CD4-positive, alpha-beta T cell (primary cell): ENCODE measurements at regions not wholly inside any gene's neighbourhood (a gene's known extent, or its start where the extent isn't known, plus 50 kb on each side); places are given as distances from the start of the nearest gene placed in this dataset.

Source experiments
- ATAC-seq: fragments of 200-7000 bp; cut with Tn5 transposase; one replicate; pipeline ENCODE4 v1.10.0; 2022; ENCODE audit warnings: mild to moderate bottlenecking; ENCODE audit not compliant: poor library complexity
- CTCF ChIA-PET: fragments of 350-600 bp; sonication (Branson Sonifier 250); formaldehyde crosslinking; loops from one replicate; lab custom pipeline; 2021; ENCODE audit warnings: antibody characterized with exemption, inconsistent platforms; lab: Charles Lee
- POLR2A ChIA-PET: fragments of 350-600 bp; sonication (Branson Sonifier 250); formaldehyde crosslinking; loops from one replicate; lab custom pipeline; 2021; ENCODE audit warnings: antibody characterized with exemption, inconsistent platforms; lab: Charles Lee
- DNase-seq, 14 experiments: peaks; one replicate each; pipeline ENCODE4 v3.0.0-alpha.2; 2013 to 2020; ENCODE audit warnings: mixed read lengths in 2 of 14
- H3K27ac ChIP-seq, 2 donors: one replicate each; pipeline versions ENCODE4 v1.5.1 to v1.7.0; 2013; ENCODE audit warnings: low read length in 2 of 2, low read depth in 1 of 2, mild to moderate bottlenecking in 1 of 2
- H3K27me3 ChIP-seq, 2 experiments: 1 replicate in 1 of 2; 2 replicates in 1 of 2; pipeline versions ENCODE4 v1.6.1 to v1.7.0; 2013; ENCODE audit warnings: low read length in 2 of 2, control low read depth in 1 of 2, mild to moderate bottlenecking in 1 of 2, moderate library complexity in 1 of 2; ENCODE audit not compliant: insufficient read depth in 2 of 2, control insufficient read depth in 1 of 2
- H3K36me3 ChIP-seq: one replicate; pipeline ENCODE4 v1.6.1; 2013; ENCODE audit warnings: low read length, control low read depth; ENCODE audit not compliant: insufficient read depth
- H3K4me1 ChIP-seq: one replicate; pipeline ENCODE4 v1.6.1; 2013; ENCODE audit warnings: low read length, control low read depth; ENCODE audit not compliant: insufficient read depth
- H3K4me3 ChIP-seq: one replicate; pipeline ENCODE4 v1.5.1; 2013; ENCODE audit warnings: mild to moderate bottlenecking, low read length, moderate library complexity
- H3K9me3 ChIP-seq, 2 experiments: 1 replicate in 1 of 2; 2 replicates in 1 of 2; pipeline versions ENCODE4 v1.6.1 to v1.7.0; 2013; ENCODE audit warnings: low read length in 2 of 2, mild to moderate bottlenecking in 2 of 2, control low read depth in 1 of 2, moderate library complexity in 1 of 2; ENCODE audit not compliant: control insufficient read depth in 1 of 2, insufficient read depth in 1 of 2
- H3K27ac Mint-ChIP-seq: one replicate; pipeline ENCODE4 v1.8.0; 2020; ENCODE audit warnings: mixed read lengths
- H3K27me3 Mint-ChIP-seq: one replicate; pipeline ENCODE4 v1.8.0; 2021; ENCODE audit warnings: mixed read lengths
- H3K36me3 Mint-ChIP-seq: one replicate; pipeline ENCODE4 v1.8.0; 2021; ENCODE audit warnings: low read depth, mixed read lengths
- H3K4me1 Mint-ChIP-seq: one replicate; pipeline ENCODE4 v1.8.0; 2021; ENCODE audit warnings: low read depth, mixed read lengths
- H3K4me3 Mint-ChIP-seq: one replicate; pipeline ENCODE4 v1.8.0; 2020; ENCODE audit warnings: mild to moderate bottlenecking, mixed read lengths
- H3K9me3 Mint-ChIP-seq: one replicate; pipeline ENCODE4 v1.8.0; 2020; ENCODE audit warnings: mixed read lengths
- intact Hi-C, 2 experiments: fragments of 100-400 bp; cut with DNase I in 1 of 2; cut with micrococcal nuclease in 1 of 2; formaldehyde crosslinking; loops; one replicate each; pipeline versions ENCODE4 v1.15.1 to v1.9.0; 2023 to 2025; cut with DNase I, micrococcal nuclease
- TF ChIP-seq, protein P1 (sequence below): fragments of 200-600 bp; IDR thresholded peaks from one replicate; pipeline ENCODE4 v1.8.0; 2022; ENCODE audit warnings: antibody characterized with exemption, mild to moderate bottlenecking

- no peaks in the 10 kb centered on the region for H3K36me3 ChIP-seq
- H3K27ac ChIP-seq, result no peak overlapping the region
- no peak for ATAC-seq
- H3K9me3 Mint-ChIP-seq, result no peaks in the 10 kb centered on the region
- POLR2A ChIA-PET, result no interaction called here
- no peak overlapping the region for H3K27ac Mint-ChIP-seq
- DNase-seq, result no peak
- H3K27me3 ChIP-seq, result no peaks in the 10 kb centered on the region
- no peak overlapping the region for H3K4me3 Mint-ChIP-seq
- H3K27me3 Mint-ChIP-seq, result peaks cover 18% of the 10 kb centered on the region
- H3K4me1 Mint-ChIP-seq, result no peaks in the 10 kb centered on the region
- intact Hi-C loops, result no loop called here
- no peak overlapping the region for H3K4me3 ChIP-seq
- H3K9me3 ChIP-seq, result no peaks in the 10 kb centered on the region
- no peaks in the 10 kb centered on the region for H3K4me1 ChIP-seq
- TF ChIP-seq, protein P1, sequence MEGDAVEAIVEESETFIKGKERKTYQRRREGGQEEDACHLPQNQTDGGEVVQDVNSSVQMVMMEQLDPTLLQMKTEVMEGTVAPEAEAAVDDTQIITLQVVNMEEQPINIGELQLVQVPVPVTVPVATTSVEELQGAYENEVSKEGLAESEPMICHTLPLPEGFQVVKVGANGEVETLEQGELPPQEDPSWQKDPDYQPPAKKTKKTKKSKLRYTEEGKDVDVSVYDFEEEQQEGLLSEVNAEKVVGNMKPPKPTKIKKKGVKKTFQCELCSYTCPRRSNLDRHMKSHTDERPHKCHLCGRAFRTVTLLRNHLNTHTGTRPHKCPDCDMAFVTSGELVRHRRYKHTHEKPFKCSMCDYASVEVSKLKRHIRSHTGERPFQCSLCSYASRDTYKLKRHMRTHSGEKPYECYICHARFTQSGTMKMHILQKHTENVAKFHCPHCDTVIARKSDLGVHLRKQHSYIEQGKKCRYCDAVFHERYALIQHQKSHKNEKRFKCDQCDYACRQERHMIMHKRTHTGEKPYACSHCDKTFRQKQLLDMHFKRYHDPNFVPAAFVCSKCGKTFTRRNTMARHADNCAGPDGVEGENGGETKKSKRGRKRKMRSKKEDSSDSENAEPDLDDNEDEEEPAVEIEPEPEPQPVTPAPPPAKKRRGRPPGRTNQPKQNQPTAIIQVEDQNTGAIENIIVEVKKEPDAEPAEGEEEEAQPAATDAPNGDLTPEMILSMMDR, result no peak
- no peaks in the 10 kb centered on the region for H3K36me3 Mint-ChIP-seq
- CTCF ChIA-PET, result no interaction called here
Measured at GRCh38 chr3:66142079-66142478, 78.7 kb upstream of the SLC25A26 start.

DNA sequence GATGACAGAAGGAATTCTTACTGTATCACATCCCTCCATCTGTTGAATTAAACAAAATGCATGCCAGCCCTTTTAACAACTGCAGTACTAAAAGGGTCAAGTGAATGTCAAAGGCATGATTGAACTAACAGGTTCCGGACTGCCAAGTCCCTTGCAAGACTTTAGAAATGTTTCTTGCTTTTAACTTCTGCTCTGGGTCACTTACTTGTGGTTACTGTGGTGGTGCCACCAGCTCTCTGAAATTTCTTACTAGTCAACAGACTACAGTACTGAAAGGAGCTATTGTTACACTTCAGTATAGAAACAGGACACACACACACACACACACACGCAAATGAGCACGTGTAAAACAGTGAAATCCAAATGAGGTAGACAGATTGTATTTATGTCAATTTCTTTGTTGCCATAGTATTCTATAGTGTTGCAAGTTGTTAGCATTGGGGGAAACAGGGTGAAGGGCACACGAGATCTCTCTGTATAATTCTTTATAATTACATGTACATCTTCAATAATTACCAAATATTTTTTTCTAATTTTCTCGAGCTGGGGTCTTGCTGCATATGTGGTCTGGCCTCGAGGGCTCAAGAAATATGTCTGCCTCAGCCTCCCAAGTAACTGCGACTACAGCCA is 79.9 kb upstream of the SLC25A26 start:
- Mint-ChIP-seq H3K27me3 (peaks cover 18% of the 10 kb centered on the region), H3K36me3 (no peaks in the 10 kb centered on the region), H3K27ac (no peak overlapping the region), H3K4me3 (no peak overlapping the region), H3K9me3 (no peaks in the 10 kb centered on the region), H3K4me1 (no peaks in the 10 kb centered on the region)
- no peak overlapping the region for H3K27ac ChIP-seq
- no peak for DNase-seq
- H3K4me1 ChIP-seq, result no peaks in the 10 kb centered on the region
- no peaks in the 10 kb centered on the region for H3K9me3 ChIP-seq
- H3K36me3 ChIP-seq, result no peaks in the 10 kb centered on the region
- ATAC-seq, result no peak
- intact Hi-C loops, result no loop called here
- POLR2A ChIA-PET, result no interaction called here
- H3K4me3 ChIP-seq, result no peak overlapping the region
- H3K27me3 ChIP-seq, result no peaks in the 10 kb centered on the region
- CTCF ChIA-PET, result no interaction called here
- TF ChIP-seq, protein P1, result no peak

GRCh38 chr3:66140106-66140505 is 80.7 kb upstream of the SLC25A26 start:
- H3K27ac Mint-ChIP-seq, result no peak overlapping the region
- no peak for DNase-seq
- intact Hi-C loops, result no loop called here
- H3K27me3 Mint-ChIP-seq, result peaks cover 18% of the 10 kb centered on the region
- TF ChIP-seq, protein P1, result no peak
- Histone ChIP-seq H3K27ac (no peak overlapping the region), H3K9me3 (no peaks in the 10 kb centered on the region), H3K27me3 (no peaks in the 10 kb centered on the region), H3K36me3 (no peaks in the 10 kb centered on the region), H3K4me3 (no peak overlapping the region), H3K4me1 (no peaks in the 10 kb centered on the region)
- ChIA-PET POLR2A (no interaction called here), CTCF (no interaction called here)
- no peak for ATAC-seq
- no peak overlapping the region for H3K4me3 Mint-ChIP-seq
- H3K9me3 Mint-ChIP-seq, result no peaks in the 10 kb centered on the region
- no peaks in the 10 kb centered on the region for H3K4me1 Mint-ChIP-seq
- H3K36me3 Mint-ChIP-seq, result no peaks in the 10 kb centered on the region
